Stimulated activated CD8-positive, alpha-beta memory T cell treated with anti-CD3 and anti-CD28 coated beads, Interleukin-4, amount 100 ng/mL, for 1 hour (primary cell): ENCODE measurements at regions not wholly inside any gene's neighbourhood (a gene's known extent, or its start where the extent isn't known, plus 50 kb on each side); places are given as distances from the start of the nearest gene placed in this dataset.

ENCODE experiments used
- DNase-seq, 2 donors: peaks; one replicate each; pipeline ENCODE4 v3.0.0-alpha.2; 2020; ENCODE audit warnings: low read depth in 2 of 2, low spot score in 1 of 2

- no peak for DNase-seq
Measured at GRCh38 chr12:98329589-98329988, 185.8 kb upstream of the TMPO start.

- DNase-seq: no peak
Measured at GRCh38 chr12:98332642-98333041, 182.7 kb upstream of the TMPO start.

- no peak for DNase-seq
Measured at GRCh38 chr12:98334768-98335167, 180.6 kb upstream of the TMPO start.

- DNase-seq: no peak
Measured at GRCh38 chr12:98341026-98341425, 174.4 kb upstream of the TMPO start.

- DNase-seq: no peak
Measured at GRCh38 chr12:98341732-98342131, 173.7 kb upstream of the TMPO start.

- DNase-seq: no peak
Measured at GRCh38 chr12:98343002-98343567, 172.3 kb upstream of the TMPO start.

GRCh38 chr12:98344046-98344930 lies 171.1 kb upstream of the TMPO start:
- no peak for DNase-seq

- no peak for DNase-seq
Measured at GRCh38 chr12:98345308-98345876, 170.0 kb upstream of the TMPO start.

- DNase-seq: no peak
Measured at GRCh38 chr12:98351089-98351488, 164.3 kb upstream of the TMPO start.

- no peak for DNase-seq
Measured at GRCh38 chr12:98351784-98352183, 163.6 kb upstream of the TMPO start.

GRCh38 chr12:98352218-98352811 lies 163.1 kb upstream of the TMPO start:
- no peak for DNase-seq

- no peak for DNase-seq
Measured at GRCh38 chr12:98352835-98353234, 162.6 kb upstream of the TMPO start.

GRCh38 chr12:98354520-98355035 lies 160.8 kb upstream of the TMPO start:
- DNase-seq: no peak

GRCh38 chr12:98355322-98355721 lies 160.1 kb upstream of the TMPO start:
- DNase-seq: no peak

GRCh38 chr12:98355933-98356332 lies 159.5 kb upstream of the TMPO start:
- DNase-seq: no peak

GRCh38 chr12:98358144-98358543 lies 157.2 kb upstream of the TMPO start:
- no peak for DNase-seq

- no peak for DNase-seq
Measured at GRCh38 chr12:98359856-98360255, 155.5 kb upstream of the TMPO start.

GRCh38 chr12:98360401-98360800 lies 155.0 kb upstream of the TMPO start:
- DNase-seq: no peak

- DNase-seq: no peak
Measured at GRCh38 chr12:98369581-98369980, 145.8 kb upstream of the TMPO start.

GRCh38 chr12:98370976-98371375 lies 144.4 kb upstream of the TMPO start:
- DNase-seq: no peak

- DNase-seq: no peak
Measured at GRCh38 chr12:98371419-98371818, 144.0 kb upstream of the TMPO start.
